CD4-positive, alpha-beta T cell (primary cell): ENCODE measurements at regions not wholly inside any gene's neighbourhood (a gene's known extent, or its start where the extent isn't known, plus 50 kb on each side); places are given as distances from the start of the nearest gene placed in this dataset.

ENCODE experiments used
- ATAC-seq: fragments of 200-7000 bp; cut with Tn5 transposase; one replicate; pipeline ENCODE4 v1.10.0; 2022; ENCODE audit warnings: mild to moderate bottlenecking; ENCODE audit not compliant: poor library complexity
- CTCF ChIA-PET: fragments of 350-600 bp; sonication (Branson Sonifier 250); formaldehyde crosslinking; loops from one replicate; lab custom pipeline; 2021; ENCODE audit warnings: antibody characterized with exemption, inconsistent platforms; lab: Charles Lee
- POLR2A ChIA-PET: fragments of 350-600 bp; sonication (Branson Sonifier 250); formaldehyde crosslinking; loops from one replicate; lab custom pipeline; 2021; ENCODE audit warnings: antibody characterized with exemption, inconsistent platforms; lab: Charles Lee
- DNase-seq, 14 experiments: peaks; one replicate each; pipeline ENCODE4 v3.0.0-alpha.2; 2013 to 2020; ENCODE audit warnings: mixed read lengths in 2 of 14
- H3K27ac ChIP-seq, 2 donors: one replicate each; pipeline versions ENCODE4 v1.5.1 to v1.7.0; 2013; ENCODE audit warnings: low read length in 2 of 2, low read depth in 1 of 2, mild to moderate bottlenecking in 1 of 2
- H3K27me3 ChIP-seq, 2 experiments: 1 replicate in 1 of 2; 2 replicates in 1 of 2; pipeline versions ENCODE4 v1.6.1 to v1.7.0; 2013; ENCODE audit warnings: low read length in 2 of 2, control low read depth in 1 of 2, mild to moderate bottlenecking in 1 of 2, moderate library complexity in 1 of 2; ENCODE audit not compliant: insufficient read depth in 2 of 2, control insufficient read depth in 1 of 2
- H3K36me3 ChIP-seq: one replicate; pipeline ENCODE4 v1.6.1; 2013; ENCODE audit warnings: low read length, control low read depth; ENCODE audit not compliant: insufficient read depth
- H3K4me1 ChIP-seq: one replicate; pipeline ENCODE4 v1.6.1; 2013; ENCODE audit warnings: low read length, control low read depth; ENCODE audit not compliant: insufficient read depth
- H3K4me3 ChIP-seq: one replicate; pipeline ENCODE4 v1.5.1; 2013; ENCODE audit warnings: mild to moderate bottlenecking, low read length, moderate library complexity
- H3K9me3 ChIP-seq, 2 experiments: 1 replicate in 1 of 2; 2 replicates in 1 of 2; pipeline versions ENCODE4 v1.6.1 to v1.7.0; 2013; ENCODE audit warnings: low read length in 2 of 2, mild to moderate bottlenecking in 2 of 2, control low read depth in 1 of 2, moderate library complexity in 1 of 2; ENCODE audit not compliant: control insufficient read depth in 1 of 2, insufficient read depth in 1 of 2
- H3K27ac Mint-ChIP-seq: one replicate; pipeline ENCODE4 v1.8.0; 2020; ENCODE audit warnings: mixed read lengths
- H3K27me3 Mint-ChIP-seq: one replicate; pipeline ENCODE4 v1.8.0; 2021; ENCODE audit warnings: mixed read lengths
- H3K36me3 Mint-ChIP-seq: one replicate; pipeline ENCODE4 v1.8.0; 2021; ENCODE audit warnings: low read depth, mixed read lengths
- H3K4me1 Mint-ChIP-seq: one replicate; pipeline ENCODE4 v1.8.0; 2021; ENCODE audit warnings: low read depth, mixed read lengths
- H3K4me3 Mint-ChIP-seq: one replicate; pipeline ENCODE4 v1.8.0; 2020; ENCODE audit warnings: mild to moderate bottlenecking, mixed read lengths
- H3K9me3 Mint-ChIP-seq: one replicate; pipeline ENCODE4 v1.8.0; 2020; ENCODE audit warnings: mixed read lengths
- CTCF ChIP-seq: fragments of 200-600 bp; IDR thresholded peaks from one replicate; pipeline ENCODE4 v1.8.0; 2022; ENCODE audit warnings: antibody characterized with exemption, mild to moderate bottlenecking
- intact Hi-C, 2 experiments: fragments of 100-400 bp; cut with DNase I in 1 of 2; cut with micrococcal nuclease in 1 of 2; formaldehyde crosslinking; loops; one replicate each; pipeline versions ENCODE4 v1.15.1 to v1.9.0; 2023 to 2025; cut with DNase I, micrococcal nuclease

GRCh38 chr14:27387463-27387862 is 789.6 kb upstream of the NOVA1 start:
- ATAC-seq (no peak), DNase-seq (no peak)
- Histone ChIP-seq H3K4me3 (no peak overlapping the region), H3K9me3 (peaks cover 0 to 10% of the 10 kb centered on the region in 2 experiments), H3K36me3 (no peaks in the 10 kb centered on the region), H3K4me1 (no peaks in the 10 kb centered on the region), H3K27ac (no peak overlapping the region), H3K27me3 (no peaks in the 10 kb centered on the region)
- intact Hi-C loops, result no loop called here
- Mint-ChIP-seq H3K9me3 (peaks cover 9% of the 10 kb centered on the region), H3K4me3 (no peak overlapping the region), H3K36me3 (no peaks in the 10 kb centered on the region), H3K27ac (no peak overlapping the region), H3K27me3 (no peaks in the 10 kb centered on the region), H3K4me1 (no peaks in the 10 kb centered on the region)
- POLR2A ChIA-PET, result no interaction called here
- CTCF ChIA-PET, result no interaction called here
- TF ChIP-seq CTCF, result no peak

GRCh38 chr14:27389402-27389801 is 791.6 kb upstream of the NOVA1 start:
- Histone ChIP-seq H3K36me3 (no peaks in the 10 kb centered on the region), H3K4me1 (no peaks in the 10 kb centered on the region), H3K9me3 (peaks cover 0 to under 1% of the 10 kb centered on the region in 2 experiments), H3K4me3 (no peak overlapping the region), H3K27me3 (no peaks in the 10 kb centered on the region), H3K27ac (no peak overlapping the region)
- Mint-ChIP-seq H3K4me1 (no peaks in the 10 kb centered on the region), H3K36me3 (no peaks in the 10 kb centered on the region), H3K27ac (no peak overlapping the region), H3K9me3 (peaks cover 11% of the 10 kb centered on the region), H3K27me3 (no peaks in the 10 kb centered on the region), H3K4me3 (no peak overlapping the region)
- intact Hi-C loops, result no loop called here
- no peak for TF ChIP-seq CTCF
- ATAC-seq (no peak), DNase-seq (no peak)
- ChIA-PET POLR2A (no interaction called here), CTCF (no interaction called here)

GRCh38 chr14:27390155-27390554 is 792.3 kb upstream of the NOVA1 start:
- H3K27me3 ChIP-seq, result no peaks in the 10 kb centered on the region
- intact Hi-C loops, result no loop called here
- Mint-ChIP-seq H3K27ac (no peak overlapping the region), H3K36me3 (no peaks in the 10 kb centered on the region), H3K27me3 (no peaks in the 10 kb centered on the region), H3K9me3 (peaks cover 8% of the 10 kb centered on the region), H3K4me1 (no peaks in the 10 kb centered on the region), H3K4me3 (no peak overlapping the region)
- POLR2A ChIA-PET, result no interaction called here
- no peaks in the 10 kb centered on the region for H3K36me3 ChIP-seq
- no peak for TF ChIP-seq CTCF
- no peak overlapping the region for H3K4me3 ChIP-seq
- ATAC-seq (no peak), DNase-seq (no peak)
- H3K27ac ChIP-seq, result no peak overlapping the region
- CTCF ChIA-PET, result no interaction called here
- no peaks in the 10 kb centered on the region for H3K4me1 ChIP-seq
- no peaks in the 10 kb centered on the region for H3K9me3 ChIP-seq
